GM23248 (cell line): ENCODE measurements at regions not wholly inside any gene's neighbourhood (a gene's known extent, or its start where the extent isn't known, plus 50 kb on each side); places are given as distances from the start of the nearest gene placed in this dataset.

ENCODE experiments used
- DNase-seq: peaks from one replicate; pipeline ENCODE4 v3.0.0-alpha.2; 2015
- H2AFZ ChIP-seq: fragments of 200-600 bp; sonication (generic); 2 replicates; pipeline ENCODE4 v1.6.1; 2016; ENCODE audit warnings: antibody characterized with exemption
- H3F3A ChIP-seq: fragments of 200-600 bp; sonication (generic); 2 replicates; pipeline ENCODE4 v1.6.1; 2016; ENCODE audit warnings: mild to moderate bottlenecking, antibody characterized with exemption, mixed run types; ENCODE audit not compliant: insufficient read depth
- H3K27ac ChIP-seq: fragments of 200-600 bp; sonication (generic); 2 replicates; pipeline ENCODE4 v1.5.1; 2016; ENCODE audit warnings: mild to moderate bottlenecking
- H3K27me3 ChIP-seq: fragments of 200-600 bp; sonication (generic); replicated peaks from 2 replicates; pipeline ENCODE4 v1.6.1; 2016; ENCODE audit warnings: mild to moderate bottlenecking; ENCODE audit not compliant: insufficient read depth
- H3K36me3 ChIP-seq: fragments of 200-600 bp; sonication (generic); 2 replicates; pipeline ENCODE4 v1.6.1; 2016; ENCODE audit warnings: low read depth, mild to moderate bottlenecking
- H3K4me1 ChIP-seq: fragments of 200-600 bp; sonication (generic); 2 replicates; pipeline ENCODE4 v1.6.1; 2016; ENCODE audit warnings: mild to moderate bottlenecking; ENCODE audit not compliant: insufficient read depth
- H3K4me2 ChIP-seq: fragments of 200-600 bp; sonication (generic); one replicate; pipeline ENCODE4 v1.6.1; 2016; ENCODE audit warnings: mild to moderate bottlenecking; ENCODE audit not compliant: unreplicated experiment
- H3K4me3 ChIP-seq: fragments of 200-600 bp; sonication (generic); 2 replicates; pipeline ENCODE4 v1.5.1; 2016; ENCODE audit warnings: mild to moderate bottlenecking
- H3K79me2 ChIP-seq: fragments of 200-600 bp; sonication (generic); 2 replicates; pipeline ENCODE4 v1.6.1; 2016; ENCODE audit warnings: mild to moderate bottlenecking; ENCODE audit not compliant: insufficient read depth
- H3K9ac ChIP-seq: fragments of 200-600 bp; sonication (generic); 2 replicates; pipeline ENCODE4 v1.6.1; 2016; ENCODE audit warnings: mild to moderate bottlenecking
- H3K9me2 ChIP-seq: fragments of 200-600 bp; sonication (generic); 2 replicates; pipeline ENCODE4 v1.6.1; 2016; ENCODE audit warnings: mixed run types, mild to moderate bottlenecking, moderate library complexity; ENCODE audit not compliant: insufficient read depth
- H3K9me3 ChIP-seq: fragments of 200-600 bp; sonication (generic); one replicate; pipeline ENCODE4 v1.6.1; 2017; ENCODE audit warnings: low read depth
- H4K20me1 ChIP-seq: fragments of 200-600 bp; sonication (generic); 2 replicates; pipeline ENCODE4 v1.6.0; 2016; ENCODE audit not compliant: insufficient read depth
- EZH2 ChIP-seq: fragments of 200-600 bp; sonication (generic); IDR thresholded peaks from 2 replicates; pipeline ENCODE4 v1.6.1; 2018; ENCODE audit warnings: antibody characterized with exemption, mild to moderate bottlenecking; ENCODE audit not compliant: insufficient read depth, poor library complexity, severe bottlenecking
- EZH2phosphoT487 ChIP-seq: fragments of 200-600 bp; sonication (generic); IDR thresholded peaks from 2 replicates; pipeline ENCODE4 v1.6.1; 2018; ENCODE audit warnings: antibody characterized with exemption, moderate library complexity, mild to moderate bottlenecking, low read depth; ENCODE audit not compliant: insufficient read depth
- in situ Hi-C: fragments of 300-500 bp; cut with MboI; formaldehyde crosslinking; loops from 2 replicates; pipeline ENCODE4 v1.15.0; 2020

DNA sequence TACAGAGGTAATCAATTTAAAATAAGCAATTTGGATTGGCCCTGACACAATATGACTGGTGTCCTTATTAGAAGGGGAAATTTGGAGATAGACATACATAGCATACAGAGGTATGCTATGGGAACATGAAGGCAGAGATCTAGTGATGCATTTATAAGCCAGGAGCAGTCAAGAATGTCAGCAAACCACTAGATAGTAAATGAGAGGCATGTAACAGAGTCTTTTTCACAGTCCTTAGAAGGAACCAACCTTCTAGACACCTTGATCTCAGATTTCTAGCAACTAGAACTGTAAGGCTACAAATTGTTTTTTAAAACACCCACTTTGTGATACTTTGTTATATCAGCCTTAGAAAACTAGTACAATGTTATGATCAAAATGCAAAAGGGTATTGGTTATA is 54.3 kb upstream of the CA10 start:
- in situ Hi-C loops: no loop called here
- Histone ChIP-seq H3K79me2 (no peaks in the 10 kb centered on the region), H3K9me3 (no peaks in the 10 kb centered on the region), H3F3A (no peaks in the 10 kb centered on the region), H3K27ac (no peak overlapping the region), H3K9ac (no peak overlapping the region), H4K20me1 (no peaks in the 10 kb centered on the region), H3K9me2 (no peaks in the 10 kb centered on the region), H3K4me2 (no peak overlapping the region), H2AFZ (no peak overlapping the region), H3K36me3 (no peaks in the 10 kb centered on the region), H3K4me3 (no peak overlapping the region), H3K4me1 (no peaks in the 10 kb centered on the region), H3K27me3 (no peaks in the 10 kb centered on the region)
- no peak for DNase-seq
- no peak for TF ChIP-seq EZH2
- TF ChIP-seq EZH2phosphoT487: no peak

GRCh38 chr17:52209507-52209906 is 51.0 kb upstream of the CA10 start:
- H3K4me1 ChIP-seq: no peaks in the 10 kb centered on the region
- H3K9ac ChIP-seq: no peak overlapping the region
- H3K79me2 ChIP-seq: no peaks in the 10 kb centered on the region
- no peaks in the 10 kb centered on the region for H3K9me3 ChIP-seq
- no peak for TF ChIP-seq EZH2
- no peak for TF ChIP-seq EZH2phosphoT487
- H4K20me1 ChIP-seq: no peaks in the 10 kb centered on the region
- H3K27ac ChIP-seq: no peak overlapping the region
- H3K4me2 ChIP-seq: no peak overlapping the region
- H3K9me2 ChIP-seq: no peaks in the 10 kb centered on the region
- H3K36me3 ChIP-seq: no peaks in the 10 kb centered on the region
- DNase-seq: no peak
- in situ Hi-C loops: no loop called here
- no peaks in the 10 kb centered on the region for H3F3A ChIP-seq
- no peaks in the 10 kb centered on the region for H3K27me3 ChIP-seq
- H2AFZ ChIP-seq: no peak overlapping the region
- no peak overlapping the region for H3K4me3 ChIP-seq
